Keratinocyte (primary cell): ENCODE measurements at regions not wholly inside any gene's neighbourhood (a gene's known extent, or its start where the extent isn't known, plus 50 kb on each side); places are given as distances from the start of the nearest gene placed in this dataset.

ENCODE experiments used
- DNase-seq: peaks from one replicate; pipeline ENCODE4 v3.0.0-alpha.2; 2011; ENCODE audit warnings: low read depth, missing footprints, low spot score
- FAIRE-seq: peaks from 2 replicates; lab custom pipeline; 2011; peaks lifted over from hg19 to GRCh38; lab: Jason Lieb, UNC
- H2AFZ ChIP-seq: 2 replicates; pipeline ENCODE4 v1.6.0; 2012; ENCODE audit warnings: low read length, control low read depth, inconsistent platforms; ENCODE audit not compliant: control insufficient read depth
- H3K27ac ChIP-seq: 2 replicates; pipeline ENCODE4 v1.5.1; 2011; ENCODE audit warnings: low read length; ENCODE audit not compliant: control insufficient read depth, insufficient read depth
- H3K27me3 ChIP-seq: 3 replicates; pipeline ENCODE4 v1.6.0; 2011; ENCODE audit warnings: low read length; ENCODE audit not compliant: control insufficient read depth, insufficient read depth; ENCODE audit errors: extremely low read depth
- H3K36me3 ChIP-seq, 2 experiments: 2 replicates in 1 of 2; 3 replicates in 1 of 2; pipeline ENCODE4 v1.5.1; 2011; ENCODE audit warnings: low read length in 2 of 2, mild to moderate bottlenecking in 1 of 2; ENCODE audit not compliant: control insufficient read depth in 2 of 2, insufficient read depth in 2 of 2; ENCODE audit errors: extremely low read depth in 1 of 2
- H3K4me1 ChIP-seq: 3 replicates; pipeline ENCODE4 v1.5.1; 2011; ENCODE audit warnings: low read length; ENCODE audit not compliant: control insufficient read depth, insufficient read depth; ENCODE audit errors: extremely low read depth
- H3K4me2 ChIP-seq: 3 replicates; pipeline ENCODE4 v1.6.0; 2011; ENCODE audit warnings: low read depth, low read length; ENCODE audit not compliant: control insufficient read depth, insufficient read depth; ENCODE audit errors: extremely low read depth
- H3K4me3 ChIP-seq, 3 experiments: fragments of 200-600 bp in 1 of 3; sonication (generic) in 1 of 3; 2 replicates in 2 of 3; 3 replicates in 1 of 3; pipeline ENCODE4 v1.5.1; 2011 to 2016; ENCODE audit warnings: low read length in 3 of 3, mild to moderate bottlenecking in 3 of 3, control low read depth in 2 of 3, inconsistent platforms in 1 of 3, low read depth in 1 of 3, mixed read lengths in 1 of 3, mixed run types in 1 of 3, moderate library complexity in 1 of 3; ENCODE audit not compliant: control insufficient read depth in 2 of 3, insufficient read depth in 2 of 3; ENCODE audit errors: extremely low read depth in 1 of 3
- H3K79me2 ChIP-seq: 2 replicates; pipeline ENCODE4 v1.6.0; 2012; ENCODE audit warnings: low read length; ENCODE audit not compliant: control insufficient read depth, insufficient read depth
- H3K9ac ChIP-seq: 3 replicates; pipeline ENCODE4 v1.6.0; 2011; ENCODE audit warnings: low read length; ENCODE audit not compliant: control insufficient read depth, insufficient read depth; ENCODE audit errors: extremely low read depth
- H3K9me1 ChIP-seq: 3 replicates; pipeline ENCODE4 v1.6.0; 2011; ENCODE audit warnings: low read length; ENCODE audit not compliant: control insufficient read depth, insufficient read depth; ENCODE audit errors: extremely low read depth
- H3K9me3 ChIP-seq: 2 replicates; pipeline ENCODE4 v1.5.1; 2012; ENCODE audit warnings: low read depth, low read length; ENCODE audit not compliant: control insufficient read depth
- H4K20me1 ChIP-seq: 3 replicates; pipeline ENCODE4 v1.6.0; 2011; ENCODE audit warnings: low read length; ENCODE audit not compliant: control insufficient read depth, insufficient read depth; ENCODE audit errors: extremely low read depth
- EZH2 ChIP-seq: IDR thresholded peaks from one replicate; pipeline ENCODE4 v1.6.1; 2012; ENCODE audit warnings: inconsistent platforms, mild to moderate bottlenecking, low read length, moderate library complexity
- dilution Hi-C: fragments of 300-500 bp; cut with MboI; formaldehyde crosslinking; loops from one replicate; pipeline ENCODE4 v1.7.0; 2020; ENCODE audit warnings: low sequenced_read_pairs; ENCODE audit not compliant: extremely low pct_ligation_motif_present
- TF ChIP-seq, protein P1 (sequence below), 3 experiments: IDR thresholded peaks in 1 of 3; conservative IDR thresholded peaks in 1 of 3; optimal IDR thresholded peaks in 1 of 3; 2 replicates in 2 of 3; 3 replicates in 1 of 3; pipeline versions ENCODE3 to v1.5.1; 2011; ENCODE audit warnings: low read length in 3 of 3, mild to moderate bottlenecking in 3 of 3, moderate library complexity in 2 of 3, control low read depth in 1 of 3, inconsistent platforms in 1 of 3; ENCODE audit not compliant: insufficient read depth in 2 of 3; ENCODE audit errors: extremely low read depth in 1 of 3

DNA sequence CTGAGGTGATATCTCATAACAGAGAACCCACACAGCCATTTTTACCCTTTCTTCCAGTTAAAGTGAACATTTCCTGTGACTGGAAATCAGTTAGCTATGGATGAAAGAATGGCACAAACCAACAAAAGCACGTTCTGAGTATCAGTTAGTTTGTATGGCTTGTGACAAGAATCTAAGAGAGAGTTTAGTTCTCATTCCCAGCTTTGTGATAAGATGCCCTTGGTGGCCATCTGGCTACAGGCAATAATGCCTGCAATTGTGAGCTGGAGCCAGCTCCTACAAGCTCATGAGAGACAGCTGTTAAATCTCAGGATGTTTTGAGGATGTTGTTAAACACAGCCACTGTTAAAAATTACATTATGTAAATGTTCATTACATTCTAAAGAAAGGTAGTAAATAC lies 122.0 kb upstream of the FRMD6 start:
- Histone ChIP-seq H3K79me2 (peaks cover 73% of the 10 kb centered on the region), H3K9ac (no peak overlapping the region), H3K36me3 (peaks cover 10 to 29% of the 10 kb centered on the region in 2 experiments), H4K20me1 (no peaks in the 10 kb centered on the region), H3K9me1 (no peaks in the 10 kb centered on the region), H3K27ac (no peak overlapping the region), H3K27me3 (no peaks in the 10 kb centered on the region), H2AFZ (no peak overlapping the region), H3K4me1 (peaks cover 32% of the 10 kb centered on the region), H3K9me3 (no peaks in the 10 kb centered on the region), H3K4me2 (no peak overlapping the region), H3K4me3 (no peak overlapping the region)
- DNase-seq (no peak), FAIRE-seq (peak; percentile 59)
- no peak for TF ChIP-seq EZH2
- TF ChIP-seq, protein P1, sequence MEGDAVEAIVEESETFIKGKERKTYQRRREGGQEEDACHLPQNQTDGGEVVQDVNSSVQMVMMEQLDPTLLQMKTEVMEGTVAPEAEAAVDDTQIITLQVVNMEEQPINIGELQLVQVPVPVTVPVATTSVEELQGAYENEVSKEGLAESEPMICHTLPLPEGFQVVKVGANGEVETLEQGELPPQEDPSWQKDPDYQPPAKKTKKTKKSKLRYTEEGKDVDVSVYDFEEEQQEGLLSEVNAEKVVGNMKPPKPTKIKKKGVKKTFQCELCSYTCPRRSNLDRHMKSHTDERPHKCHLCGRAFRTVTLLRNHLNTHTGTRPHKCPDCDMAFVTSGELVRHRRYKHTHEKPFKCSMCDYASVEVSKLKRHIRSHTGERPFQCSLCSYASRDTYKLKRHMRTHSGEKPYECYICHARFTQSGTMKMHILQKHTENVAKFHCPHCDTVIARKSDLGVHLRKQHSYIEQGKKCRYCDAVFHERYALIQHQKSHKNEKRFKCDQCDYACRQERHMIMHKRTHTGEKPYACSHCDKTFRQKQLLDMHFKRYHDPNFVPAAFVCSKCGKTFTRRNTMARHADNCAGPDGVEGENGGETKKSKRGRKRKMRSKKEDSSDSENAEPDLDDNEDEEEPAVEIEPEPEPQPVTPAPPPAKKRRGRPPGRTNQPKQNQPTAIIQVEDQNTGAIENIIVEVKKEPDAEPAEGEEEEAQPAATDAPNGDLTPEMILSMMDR (optimal IDR thresholded peaks at IDR 0.05 in 1 of 3, IDR thresholded peaks at IDR 0.05 in 1 of 3, conservative IDR thresholded peaks at IDR 0.05 in 1 of 3; ENCODE audit: extremely low read depth in 1 of 3, insufficient read depth in 2 of 3, low read length in 3 of 3) = no peak
- dilution Hi-C loops = no loop called here

DNA sequence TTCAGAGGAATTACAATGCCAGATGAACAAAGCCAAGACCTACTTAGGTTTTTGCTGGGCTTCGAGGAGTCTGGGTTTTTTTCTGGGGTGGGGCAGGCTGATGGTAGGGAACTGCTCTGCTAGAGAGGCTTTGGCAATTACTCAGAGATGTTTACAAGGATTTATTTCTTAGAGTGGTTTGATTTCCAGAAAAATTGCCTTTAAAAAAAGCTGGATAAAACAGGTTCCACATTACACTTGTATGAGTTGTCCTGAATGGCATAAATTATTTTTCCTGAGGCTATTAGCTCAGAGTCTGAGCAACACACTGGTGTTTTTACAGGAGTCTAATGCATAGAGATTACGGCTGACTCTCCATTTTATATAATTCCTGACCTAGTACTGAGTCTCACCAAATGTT lies 118.5 kb upstream of the FRMD6 start:
- H3K36me3 ChIP-seq = peaks cover 2 to 20% of the 10 kb centered on the region in 2 experiments
- peak overlapping the region; percentile 77 for H3K4me2 ChIP-seq
- H3K79me2 ChIP-seq = peaks cover 72% of the 10 kb centered on the region
- no peak overlapping the region for H3K4me3 ChIP-seq
- peak; percentile 76 for FAIRE-seq
- peak; percentile 67 for DNase-seq
- H3K27me3 ChIP-seq = no peaks in the 10 kb centered on the region
- peaks cover 5% of the 10 kb centered on the region for H3K9me3 ChIP-seq
- peaks cover 31% of the 10 kb centered on the region for H3K4me1 ChIP-seq
- TF ChIP-seq, protein P1 (optimal IDR thresholded peaks at IDR 0.05 in 1 of 3, IDR thresholded peaks at IDR 0.05 in 1 of 3, conservative IDR thresholded peaks at IDR 0.05 in 1 of 3; ENCODE audit: extremely low read depth in 1 of 3, insufficient read depth in 2 of 3, low read length in 3 of 3) = no peak
- no peak for TF ChIP-seq EZH2
- H2AFZ ChIP-seq = no peak overlapping the region
- H3K27ac ChIP-seq = peak overlapping the region; percentile 99
- dilution Hi-C loops = no loop called here
- no peaks in the 10 kb centered on the region for H3K9me1 ChIP-seq
- no peaks in the 10 kb centered on the region for H4K20me1 ChIP-seq
- H3K9ac ChIP-seq = peak overlapping the region; percentile 76
